HL-60 (cell line): ENCODE measurements at regions not wholly inside any gene's neighbourhood (a gene's known extent, or its start where the extent isn't known, plus 50 kb on each side); places are given as distances from the start of the nearest gene placed in this dataset.

Experiments
- TF ChIP-seq, protein P1 (sequence below): IDR thresholded peaks from one replicate; pipeline ENCODE4 v1.5.1; 2011; ENCODE audit warnings: low read length, control low read depth, inconsistent platforms; ENCODE audit not compliant: insufficient read depth
- TF ChIP-seq, protein P2 (sequence below): IDR thresholded peaks from 2 replicates; pipeline ENCODE4 v1.6.1; 2012; ENCODE audit warnings: low read depth; ENCODE audit not compliant: insufficient replicate concordance

DNA sequence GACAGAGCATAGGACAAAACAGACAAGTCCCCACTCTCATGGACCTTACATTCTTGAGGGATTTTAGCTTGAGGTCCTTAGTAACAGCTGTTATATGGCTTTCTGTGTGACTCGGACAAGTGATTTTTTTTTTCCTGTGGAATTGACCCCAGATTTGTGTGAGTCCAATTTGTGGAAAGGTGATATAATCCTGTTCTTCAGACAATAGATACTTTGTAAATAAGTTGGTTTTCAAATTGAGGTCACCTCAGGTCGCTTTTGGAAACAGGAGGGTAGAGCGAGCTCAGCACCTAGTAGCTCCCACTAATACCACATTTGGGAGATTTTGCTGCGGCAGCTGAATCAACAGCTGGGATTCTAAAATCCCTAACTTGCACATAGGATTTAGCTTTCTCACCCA lies 1008.8 kb downstream of the ADGRL3 start:
- TF ChIP-seq, protein P1, sequence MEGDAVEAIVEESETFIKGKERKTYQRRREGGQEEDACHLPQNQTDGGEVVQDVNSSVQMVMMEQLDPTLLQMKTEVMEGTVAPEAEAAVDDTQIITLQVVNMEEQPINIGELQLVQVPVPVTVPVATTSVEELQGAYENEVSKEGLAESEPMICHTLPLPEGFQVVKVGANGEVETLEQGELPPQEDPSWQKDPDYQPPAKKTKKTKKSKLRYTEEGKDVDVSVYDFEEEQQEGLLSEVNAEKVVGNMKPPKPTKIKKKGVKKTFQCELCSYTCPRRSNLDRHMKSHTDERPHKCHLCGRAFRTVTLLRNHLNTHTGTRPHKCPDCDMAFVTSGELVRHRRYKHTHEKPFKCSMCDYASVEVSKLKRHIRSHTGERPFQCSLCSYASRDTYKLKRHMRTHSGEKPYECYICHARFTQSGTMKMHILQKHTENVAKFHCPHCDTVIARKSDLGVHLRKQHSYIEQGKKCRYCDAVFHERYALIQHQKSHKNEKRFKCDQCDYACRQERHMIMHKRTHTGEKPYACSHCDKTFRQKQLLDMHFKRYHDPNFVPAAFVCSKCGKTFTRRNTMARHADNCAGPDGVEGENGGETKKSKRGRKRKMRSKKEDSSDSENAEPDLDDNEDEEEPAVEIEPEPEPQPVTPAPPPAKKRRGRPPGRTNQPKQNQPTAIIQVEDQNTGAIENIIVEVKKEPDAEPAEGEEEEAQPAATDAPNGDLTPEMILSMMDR: no peak
- TF ChIP-seq, protein P2, sequence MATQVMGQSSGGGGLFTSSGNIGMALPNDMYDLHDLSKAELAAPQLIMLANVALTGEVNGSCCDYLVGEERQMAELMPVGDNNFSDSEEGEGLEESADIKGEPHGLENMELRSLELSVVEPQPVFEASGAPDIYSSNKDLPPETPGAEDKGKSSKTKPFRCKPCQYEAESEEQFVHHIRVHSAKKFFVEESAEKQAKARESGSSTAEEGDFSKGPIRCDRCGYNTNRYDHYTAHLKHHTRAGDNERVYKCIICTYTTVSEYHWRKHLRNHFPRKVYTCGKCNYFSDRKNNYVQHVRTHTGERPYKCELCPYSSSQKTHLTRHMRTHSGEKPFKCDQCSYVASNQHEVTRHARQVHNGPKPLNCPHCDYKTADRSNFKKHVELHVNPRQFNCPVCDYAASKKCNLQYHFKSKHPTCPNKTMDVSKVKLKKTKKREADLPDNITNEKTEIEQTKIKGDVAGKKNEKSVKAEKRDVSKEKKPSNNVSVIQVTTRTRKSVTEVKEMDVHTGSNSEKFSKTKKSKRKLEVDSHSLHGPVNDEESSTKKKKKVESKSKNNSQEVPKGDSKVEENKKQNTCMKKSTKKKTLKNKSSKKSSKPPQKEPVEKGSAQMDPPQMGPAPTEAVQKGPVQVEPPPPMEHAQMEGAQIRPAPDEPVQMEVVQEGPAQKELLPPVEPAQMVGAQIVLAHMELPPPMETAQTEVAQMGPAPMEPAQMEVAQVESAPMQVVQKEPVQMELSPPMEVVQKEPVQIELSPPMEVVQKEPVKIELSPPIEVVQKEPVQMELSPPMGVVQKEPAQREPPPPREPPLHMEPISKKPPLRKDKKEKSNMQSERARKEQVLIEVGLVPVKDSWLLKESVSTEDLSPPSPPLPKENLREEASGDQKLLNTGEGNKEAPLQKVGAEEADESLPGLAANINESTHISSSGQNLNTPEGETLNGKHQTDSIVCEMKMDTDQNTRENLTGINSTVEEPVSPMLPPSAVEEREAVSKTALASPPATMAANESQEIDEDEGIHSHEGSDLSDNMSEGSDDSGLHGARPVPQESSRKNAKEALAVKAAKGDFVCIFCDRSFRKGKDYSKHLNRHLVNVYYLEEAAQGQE: no peak
